ENCODE measurements at regions not wholly inside any gene's neighbourhood (a gene's known extent, or its start where the extent isn't known, plus 50 kb on each side); places are given as distances from the start of the nearest gene placed in this dataset.

DNA sequence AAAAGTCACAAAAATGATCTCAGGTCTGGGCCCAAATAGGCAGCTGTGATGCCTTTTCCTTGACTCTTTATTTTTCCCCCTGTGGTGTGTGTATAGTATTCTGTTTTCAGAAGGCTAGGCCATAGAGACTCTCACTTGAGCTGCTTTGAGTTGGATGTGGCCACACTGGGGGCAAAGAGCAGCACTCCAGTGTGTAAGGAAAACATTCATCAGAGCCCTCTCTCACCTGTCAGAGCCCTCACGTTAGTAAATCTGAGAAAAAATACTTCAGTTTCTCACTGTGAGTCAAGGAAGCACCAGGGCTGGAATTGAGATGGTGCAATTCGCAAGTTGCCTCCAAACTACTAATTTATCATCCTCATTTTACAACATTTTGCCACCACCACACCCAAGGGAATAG, 136.1 kb downstream of the ST6GAL2 start:
- no peak for TF ChIP-seq POLR2A (IDR thresholded peaks at IDR 0.05)
- no peak for TF ChIP-seq CTCF (IDR thresholded peaks at IDR 0.05)
